HUES48 (cell line): ENCODE measurements at regions not wholly inside any gene's neighbourhood (a gene's known extent, or its start where the extent isn't known, plus 50 kb on each side); places are given as distances from the start of the nearest gene placed in this dataset.
"Not testable (repeated sequence)": the region's sequence is repeated elsewhere in the genome, so short reads cannot be mapped to it uniquely, and the experiment has no call there.

Experiments used
- H3K27ac ChIP-seq: one replicate; pipeline ENCODE4 v1.7.0; 2013; ENCODE audit warnings: low read depth, low read length, inconsistent platforms
- H3K27me3 ChIP-seq: 2 replicates; pipeline ENCODE4 v1.6.1; 2013; ENCODE audit warnings: mild to moderate bottlenecking, low read length; ENCODE audit not compliant: control insufficient read depth, insufficient read depth
- H3K36me3 ChIP-seq: 2 replicates; pipeline ENCODE4 v1.6.1; 2013; ENCODE audit warnings: low read length; ENCODE audit not compliant: control insufficient read depth, insufficient read depth
- H3K4me1 ChIP-seq: 2 replicates; pipeline ENCODE4 v1.6.1; 2013; ENCODE audit warnings: mild to moderate bottlenecking, low read length; ENCODE audit not compliant: control insufficient read depth, insufficient read depth
- H3K4me3 ChIP-seq: 2 replicates; pipeline ENCODE4 v1.5.1; 2013; ENCODE audit warnings: mild to moderate bottlenecking, low read depth, low read length
- H3K9ac ChIP-seq: 2 replicates; pipeline ENCODE4 v1.6.1; 2013; ENCODE audit warnings: mild to moderate bottlenecking, low read depth, low read length, moderate library complexity
- H3K9me3 ChIP-seq: 2 replicates; pipeline ENCODE4 v1.6.1; 2013; ENCODE audit warnings: low read length; ENCODE audit not compliant: control insufficient read depth, insufficient read depth

- Histone ChIP-seq H3K36me3 (no peaks in the 10 kb centered on the region), H3K9me3 (0 out of 2 replicates have a peak, but pooled peaks cover 3% of the 10 kb centered on the region), H3K4me3 (no peak overlapping the region), H3K9ac (no peak overlapping the region), H3K27me3 (no peaks in the 10 kb centered on the region), H3K27ac (no peak overlapping the region), H3K4me1 (no peaks in the 10 kb centered on the region)
Measured at GRCh38 chr5:13595978-13596377, 348.5 kb downstream of the DNAH5 start.

- Histone ChIP-seq H3K4me3 (no peak overlapping the region), H3K9me3 (no peaks in the 10 kb centered on the region), H3K4me1 (no peaks in the 10 kb centered on the region), H3K27ac (no peak overlapping the region), H3K27me3 (no peaks in the 10 kb centered on the region), H3K9ac (no peak overlapping the region), H3K36me3 (no peaks in the 10 kb centered on the region)
Measured at GRCh38 chr5:13591621-13592020, 352.9 kb downstream of the DNAH5 start.

- Histone ChIP-seq H3K36me3 (no peaks in the 10 kb centered on the region), H3K4me1 (no peaks in the 10 kb centered on the region), H3K27me3 (no peaks in the 10 kb centered on the region), H3K27ac (no peak overlapping the region), H3K9ac (no peak overlapping the region), H3K4me3 (no peak overlapping the region), H3K9me3 (no peaks in the 10 kb centered on the region)
Measured at GRCh38 chr5:13585324-13585723, 359.2 kb downstream of the DNAH5 start.

GRCh38 chr5:13581914-13582313, 362.6 kb downstream of the DNAH5 start:
- Histone ChIP-seq H3K9ac (no peak overlapping the region), H3K9me3 (no peaks in the 10 kb centered on the region), H3K27me3 (no peaks in the 10 kb centered on the region), H3K27ac (no peak overlapping the region), H3K36me3 (no peaks in the 10 kb centered on the region), H3K4me1 (no peaks in the 10 kb centered on the region), H3K4me3 (no peak overlapping the region)

GRCh38 chr5:13581132-13581531, 363.4 kb downstream of the DNAH5 start:
- no peak overlapping the region for H3K27ac ChIP-seq
- H3K4me3 ChIP-seq = no peak overlapping the region
- H3K4me1 ChIP-seq = no peaks in the 10 kb centered on the region
- H3K9ac ChIP-seq = no peak overlapping the region
- H3K9me3 ChIP-seq = no peaks in the 10 kb centered on the region
- no peaks in the 10 kb centered on the region for H3K27me3 ChIP-seq
- no peaks in the 10 kb centered on the region for H3K36me3 ChIP-seq

- Histone ChIP-seq H3K27ac (no peak overlapping the region), H3K4me3 (no peak overlapping the region), H3K9ac (no peak overlapping the region), H3K4me1 (no peaks in the 10 kb centered on the region), H3K27me3 (no peaks in the 10 kb centered on the region), H3K36me3 (no peaks in the 10 kb centered on the region), H3K9me3 (no peaks in the 10 kb centered on the region)
Measured at GRCh38 chr5:13580058-13580457, 364.4 kb downstream of the DNAH5 start.

GRCh38 chr5:13579091-13579490, 365.4 kb downstream of the DNAH5 start:
- H3K4me1 ChIP-seq, H3K27ac ChIP-seq, H3K9me3 ChIP-seq, H3K4me3 ChIP-seq, H3K27me3 ChIP-seq, H3K9ac ChIP-seq, H3K36me3 ChIP-seq: not testable (repeated sequence)

GRCh38 chr5:13578311-13579039, 366.0 kb downstream of the DNAH5 start:
- not testable (repeated sequence) for H3K4me1 ChIP-seq, H3K27me3 ChIP-seq, H3K27ac ChIP-seq, H3K4me3 ChIP-seq, H3K9me3 ChIP-seq, H3K9ac ChIP-seq, H3K36me3 ChIP-seq

- H3K9ac ChIP-seq = no peak overlapping the region
- H3K27me3 ChIP-seq = no peaks in the 10 kb centered on the region
- no peak overlapping the region for H3K27ac ChIP-seq
- no peaks in the 10 kb centered on the region for H3K36me3 ChIP-seq
- no peak overlapping the region for H3K4me3 ChIP-seq
- no peaks in the 10 kb centered on the region for H3K4me1 ChIP-seq
- no peaks in the 10 kb centered on the region for H3K9me3 ChIP-seq
Measured at GRCh38 chr5:13574574-13574973, 369.9 kb downstream of the DNAH5 start.

- no peak overlapping the region for H3K4me3 ChIP-seq
- no peak overlapping the region for H3K27ac ChIP-seq
- H3K27me3 ChIP-seq = no peaks in the 10 kb centered on the region
- H3K4me1 ChIP-seq = 0 out of 2 replicates have a peak, but pooled peaks cover under 1% of the 10 kb centered on the region
- H3K9ac ChIP-seq = no peak overlapping the region
- no peaks in the 10 kb centered on the region for H3K36me3 ChIP-seq
- H3K9me3 ChIP-seq = no peaks in the 10 kb centered on the region
Measured at GRCh38 chr5:13572163-13572562, 372.3 kb downstream of the DNAH5 start.

- no peak overlapping the region for H3K4me3 ChIP-seq
- H3K4me1 ChIP-seq = 0 out of 2 replicates have a peak, but pooled peaks cover 2% of the 10 kb centered on the region
- no peaks in the 10 kb centered on the region for H3K27me3 ChIP-seq
- H3K36me3 ChIP-seq = no peaks in the 10 kb centered on the region
- no peak overlapping the region for H3K27ac ChIP-seq
- H3K9ac ChIP-seq = no peak overlapping the region
- H3K9me3 ChIP-seq = no peaks in the 10 kb centered on the region
Measured at GRCh38 chr5:13569090-13569715, 375.3 kb downstream of the DNAH5 start.
